Smooth muscle cell (in vitro differentiated cells): ENCODE measurements at regions not wholly inside any gene's neighbourhood (a gene's known extent, or its start where the extent isn't known, plus 50 kb on each side); places are given as distances from the start of the nearest gene placed in this dataset.

Source experiments
- DNase-seq: peaks from one replicate; lab custom pipeline; 2025; ENCODE audit not compliant: unreplicated experiment; lab: John Stamatoyannopoulos, UW
- H2AFZ ChIP-seq: fragments of 200-600 bp; sonication (generic); 2 replicates; pipeline ENCODE4 v1.6.0; 2016; ENCODE audit warnings: antibody characterized with exemption, low read depth, mild to moderate bottlenecking
- H3F3A ChIP-seq: fragments of 200-600 bp; sonication (generic); 2 replicates; pipeline ENCODE4 v1.6.0; 2017; ENCODE audit warnings: antibody characterized with exemption, low read depth
- H3K27ac ChIP-seq: fragments of 200-600 bp; sonication (generic); 2 replicates; pipeline ENCODE4 v1.5.1; 2016; ENCODE audit warnings: low read depth, mild to moderate bottlenecking
- H3K27me3 ChIP-seq: fragments of 200-600 bp; sonication (generic); 2 replicates; pipeline ENCODE4 v1.6.1; 2016; ENCODE audit warnings: low read depth, mild to moderate bottlenecking
- H3K36me3 ChIP-seq: fragments of 200-600 bp; sonication (generic); 2 replicates; pipeline ENCODE4 v1.5.1; 2016; ENCODE audit warnings: low read depth
- H3K4me1 ChIP-seq: fragments of 200-600 bp; sonication (generic); 2 replicates; pipeline ENCODE4 v1.5.1; 2016; ENCODE audit warnings: low read depth
- H3K4me2 ChIP-seq: fragments of 200-600 bp; sonication (generic); 2 replicates; pipeline ENCODE4 v1.6.0; 2016; ENCODE audit warnings: mild to moderate bottlenecking
- H3K4me3 ChIP-seq: fragments of 200-600 bp; sonication (generic); 2 replicates; pipeline ENCODE4 v1.5.1; 2016; ENCODE audit warnings: mild to moderate bottlenecking
- H3K79me2 ChIP-seq: fragments of 200-600 bp; sonication (generic); 2 replicates; pipeline ENCODE4 v1.6.0; 2016; ENCODE audit warnings: low read depth, mild to moderate bottlenecking
- H3K9ac ChIP-seq: fragments of 200-600 bp; sonication (generic); 2 replicates; pipeline ENCODE4 v1.6.0; 2016; ENCODE audit warnings: low read depth
- H3K9me3 ChIP-seq: fragments of 200-600 bp; sonication (generic); replicated peaks from 2 replicates; pipeline ENCODE4 v1.5.1; 2016; ENCODE audit warnings: low read depth
- H4K20me1 ChIP-seq: fragments of 200-600 bp; sonication (generic); 2 replicates; pipeline ENCODE4 v1.6.0; 2016; ENCODE audit warnings: low read depth
- WGBS: methylation state at CpG from one replicate; pipeline ENCODE4 v1.1.7; 2016; ENCODE audit warnings: low lambda C conversion rate; 5-methylcytosine and 5-hydroxymethylcytosine counted together
- TF ChIP-seq, protein P1 (sequence below): fragments of 200-600 bp; sonication (generic); IDR thresholded peaks from 2 replicates; pipeline ENCODE4 v1.5.1; 2017; ENCODE audit warnings: borderline replicate concordance, mild to moderate bottlenecking, antibody characterized with exemption; ENCODE audit not compliant: insufficient read depth, poor library complexity, severe bottlenecking

- Histone ChIP-seq H3F3A (no peaks in the 10 kb centered on the region), H3K27me3 (no peaks in the 10 kb centered on the region), H3K27ac (no peak overlapping the region), H3K79me2 (no peaks in the 10 kb centered on the region), H3K4me2 (no peak overlapping the region), H3K36me3 (no peaks in the 10 kb centered on the region), H3K9ac (no peak overlapping the region), H3K4me1 (no peaks in the 10 kb centered on the region), H4K20me1 (no peaks in the 10 kb centered on the region), H3K9me3 (no peaks in the 10 kb centered on the region), H2AFZ (no peak overlapping the region), H3K4me3 (no peak overlapping the region)
- 0% methylated on average over 1 of the region's 1 CpG for WGBS
- no peak for DNase-seq
- TF ChIP-seq, protein P1, sequence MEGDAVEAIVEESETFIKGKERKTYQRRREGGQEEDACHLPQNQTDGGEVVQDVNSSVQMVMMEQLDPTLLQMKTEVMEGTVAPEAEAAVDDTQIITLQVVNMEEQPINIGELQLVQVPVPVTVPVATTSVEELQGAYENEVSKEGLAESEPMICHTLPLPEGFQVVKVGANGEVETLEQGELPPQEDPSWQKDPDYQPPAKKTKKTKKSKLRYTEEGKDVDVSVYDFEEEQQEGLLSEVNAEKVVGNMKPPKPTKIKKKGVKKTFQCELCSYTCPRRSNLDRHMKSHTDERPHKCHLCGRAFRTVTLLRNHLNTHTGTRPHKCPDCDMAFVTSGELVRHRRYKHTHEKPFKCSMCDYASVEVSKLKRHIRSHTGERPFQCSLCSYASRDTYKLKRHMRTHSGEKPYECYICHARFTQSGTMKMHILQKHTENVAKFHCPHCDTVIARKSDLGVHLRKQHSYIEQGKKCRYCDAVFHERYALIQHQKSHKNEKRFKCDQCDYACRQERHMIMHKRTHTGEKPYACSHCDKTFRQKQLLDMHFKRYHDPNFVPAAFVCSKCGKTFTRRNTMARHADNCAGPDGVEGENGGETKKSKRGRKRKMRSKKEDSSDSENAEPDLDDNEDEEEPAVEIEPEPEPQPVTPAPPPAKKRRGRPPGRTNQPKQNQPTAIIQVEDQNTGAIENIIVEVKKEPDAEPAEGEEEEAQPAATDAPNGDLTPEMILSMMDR, result no peak
Observed at GRCh38 chr14:82134411-82134810, 600.8 kb upstream of the SEL1L start.

- Histone ChIP-seq H2AFZ (no peak overlapping the region), H3K9ac (no peak overlapping the region), H3K4me3 (no peak overlapping the region), H4K20me1 (no peaks in the 10 kb centered on the region), H3K36me3 (no peaks in the 10 kb centered on the region), H3K27me3 (no peaks in the 10 kb centered on the region), H3K27ac (no peak overlapping the region), H3K79me2 (no peaks in the 10 kb centered on the region), H3F3A (no peaks in the 10 kb centered on the region), H3K4me1 (no peaks in the 10 kb centered on the region), H3K4me2 (no peak overlapping the region), H3K9me3 (no peaks in the 10 kb centered on the region)
- no peak for DNase-seq
- TF ChIP-seq, protein P1, result no peak
- WGBS, result 76% methylated on average over 1 of the region's 1 CpG
Observed at GRCh38 chr14:82138431-82138830, 604.8 kb upstream of the SEL1L start.

GRCh38 chr14:82146846-82147245, 613.2 kb upstream of the SEL1L start:
- H3K36me3 ChIP-seq, result no peaks in the 10 kb centered on the region
- DNase-seq, result no peak
- no peaks in the 10 kb centered on the region for H3F3A ChIP-seq
- no peak overlapping the region for H3K27ac ChIP-seq
- H3K9me3 ChIP-seq, result no peaks in the 10 kb centered on the region
- H3K79me2 ChIP-seq, result no peaks in the 10 kb centered on the region
- no peaks in the 10 kb centered on the region for H3K27me3 ChIP-seq
- H3K4me2 ChIP-seq, result no peak overlapping the region
- H3K4me1 ChIP-seq, result no peaks in the 10 kb centered on the region
- no peak overlapping the region for H2AFZ ChIP-seq
- H3K9ac ChIP-seq, result no peak overlapping the region
- TF ChIP-seq, protein P1, result no peak
- H3K4me3 ChIP-seq, result no peak overlapping the region
- no peaks in the 10 kb centered on the region for H4K20me1 ChIP-seq

- no peak overlapping the region for H2AFZ ChIP-seq
- no peak for DNase-seq
- no peaks in the 10 kb centered on the region for H3K4me1 ChIP-seq
- TF ChIP-seq, protein P1, result no peak
- H3K27ac ChIP-seq, result peak overlapping the region; percentile 92
- no peak overlapping the region for H3K4me3 ChIP-seq
- H3K27me3 ChIP-seq, result no peaks in the 10 kb centered on the region
- H3K9ac ChIP-seq, result no peak overlapping the region
- H3F3A ChIP-seq, result no peaks in the 10 kb centered on the region
- no peaks in the 10 kb centered on the region for H4K20me1 ChIP-seq
- 84% methylated on average over 4 of the region's 4 CpGs for WGBS
- no peak overlapping the region for H3K4me2 ChIP-seq
- H3K79me2 ChIP-seq, result no peaks in the 10 kb centered on the region
- H3K36me3 ChIP-seq, result no peaks in the 10 kb centered on the region
- H3K9me3 ChIP-seq, result no peaks in the 10 kb centered on the region
Observed at GRCh38 chr14:82153689-82154088, 620.0 kb upstream of the SEL1L start.
